Suppressor macrophage treated with lipopolysaccharide for 4 hours (primary cell): ENCODE measurements at regions not wholly inside any gene's neighbourhood (a gene's known extent, or its start where the extent isn't known, plus 50 kb on each side); places are given as distances from the start of the nearest gene placed in this dataset.
"Not testable (repeated sequence)": the region's sequence is repeated elsewhere in the genome, so short reads cannot be mapped to it uniquely, and the experiment has no call there.

Source experiments
- DNase-seq: peaks from one replicate; pipeline ENCODE4 v3.0.0-alpha.2; 2020

DNA sequence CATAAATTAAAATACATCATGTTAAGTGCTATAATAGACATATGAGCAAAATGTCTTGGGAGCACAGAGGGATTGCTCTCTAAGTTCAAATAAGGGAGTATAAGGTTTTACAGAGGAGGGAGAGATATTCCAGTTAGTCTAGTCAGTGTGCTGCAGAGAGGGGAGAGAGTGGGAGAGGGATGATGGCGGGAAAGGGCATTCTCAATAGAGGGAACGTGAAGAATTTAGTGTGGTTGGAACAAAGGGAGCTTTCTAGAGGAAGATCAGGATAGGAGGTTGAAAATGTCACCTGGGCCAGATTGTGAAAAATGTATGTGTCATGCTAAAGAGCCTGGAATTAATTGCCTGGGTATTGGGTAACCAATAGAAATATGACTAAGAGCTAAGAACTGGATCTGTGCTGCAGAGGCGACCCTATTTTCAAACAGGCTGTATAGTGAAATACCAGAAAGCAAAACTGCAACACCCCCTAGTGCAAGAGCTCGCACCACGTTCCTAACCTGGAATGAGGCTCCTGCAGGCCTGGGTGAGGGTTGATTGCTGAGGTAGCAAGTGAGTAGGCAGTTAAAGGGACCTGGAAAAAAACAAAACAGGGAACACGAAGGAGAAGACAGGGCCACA lies 791.8 kb upstream of the C9orf72 start:
- no peak for DNase-seq

DNA sequence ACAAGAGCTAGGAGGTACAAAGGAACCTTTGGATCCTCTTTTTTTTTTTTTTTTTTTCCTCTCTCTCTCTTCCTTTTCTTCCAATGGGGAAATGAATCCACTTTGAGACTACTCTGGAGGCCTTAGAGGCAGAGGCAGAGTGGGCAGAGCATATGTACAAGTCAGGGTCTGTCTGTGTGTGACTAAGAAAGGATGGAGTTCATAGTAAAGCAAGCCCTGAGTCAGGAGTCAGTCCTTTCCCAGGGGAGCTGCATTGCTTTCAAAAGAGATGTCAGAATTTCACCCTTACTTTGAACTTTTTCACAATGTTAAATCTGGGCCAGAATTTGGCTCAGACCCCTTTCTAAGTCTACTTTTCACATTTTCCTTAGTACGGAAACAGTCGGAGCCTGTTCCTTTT lies 792.4 kb upstream of the C9orf72 start:
- DNase-seq = no peak

DNA sequence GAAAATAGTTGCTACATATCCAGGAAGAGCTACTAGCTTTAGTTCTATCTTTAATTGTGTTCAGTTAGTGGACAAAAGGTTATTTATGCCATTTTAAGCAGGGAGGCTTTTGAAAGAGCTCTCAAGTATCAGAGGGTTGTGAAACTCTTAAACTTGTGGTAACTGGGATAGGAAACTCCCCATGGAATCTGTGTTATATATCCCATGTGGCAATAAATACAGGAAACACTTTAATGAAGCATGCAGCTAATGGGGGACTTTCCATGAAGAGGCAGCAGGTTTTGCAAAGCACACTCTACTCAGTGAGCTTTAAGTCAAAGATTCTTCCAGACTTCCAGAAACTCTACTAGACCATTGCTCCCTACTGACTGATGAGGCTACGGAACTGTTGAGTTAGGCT lies 805.0 kb upstream of the C9orf72 start:
- DNase-seq = no peak

DNA sequence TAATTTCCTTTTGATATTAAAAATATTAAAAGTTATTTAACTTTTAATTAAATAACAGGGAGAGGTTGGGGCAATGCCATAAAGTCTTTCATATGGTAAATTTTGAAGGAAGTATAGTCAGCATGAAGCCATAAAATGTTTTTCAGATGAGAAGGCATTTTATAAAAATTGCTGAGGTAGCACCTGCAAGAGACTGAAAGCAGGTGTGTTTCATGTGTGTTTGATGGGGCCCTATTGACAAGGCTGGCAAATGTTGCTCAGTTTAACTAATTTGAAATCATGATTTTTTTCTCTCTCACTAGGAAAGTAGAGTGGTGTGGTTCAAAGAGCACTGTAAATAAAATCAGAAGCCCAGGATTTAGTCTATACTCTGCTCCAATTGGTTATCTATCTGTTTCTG lies 805.8 kb upstream of the C9orf72 start:
- DNase-seq = no peak

DNA sequence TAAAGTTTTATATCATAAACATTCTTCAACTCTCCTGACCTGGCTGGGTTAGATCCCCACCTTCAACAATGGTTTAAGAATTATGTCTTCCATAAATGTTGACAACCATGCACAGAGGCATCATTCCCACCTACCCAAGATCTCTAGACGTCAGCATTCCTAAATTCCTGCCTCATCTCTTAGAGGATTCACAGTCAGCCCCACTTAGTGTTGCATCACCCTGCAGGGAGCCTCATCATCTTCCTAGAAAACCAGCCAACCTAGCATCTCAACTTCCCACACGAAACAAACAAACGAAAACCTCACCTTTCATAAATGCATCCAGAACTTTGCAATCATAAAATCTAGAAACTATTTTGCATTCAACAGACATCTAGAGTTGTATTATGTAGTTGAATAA lies 816.1 kb upstream of the C9orf72 start:
- DNase-seq = no peak

DNA sequence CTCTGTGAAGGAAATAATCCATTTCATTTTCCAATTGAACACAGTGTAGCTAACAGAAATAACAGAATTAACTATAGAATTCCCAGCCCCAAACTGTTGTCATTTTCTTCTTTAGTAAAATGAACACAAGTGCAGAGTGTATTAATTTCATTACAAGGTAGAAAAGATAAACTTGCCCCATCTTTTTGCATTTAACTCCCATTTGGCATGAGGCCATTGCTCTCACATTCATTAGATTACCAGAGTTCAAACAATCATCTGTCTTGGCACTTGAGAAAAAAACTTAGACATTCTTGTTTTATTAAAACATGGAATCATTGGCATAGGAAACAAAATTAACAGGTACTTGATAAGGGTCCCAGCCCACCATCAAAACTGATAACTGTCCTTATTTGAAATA lies 821.5 kb upstream of the C9orf72 start:
- no peak for DNase-seq

DNA sequence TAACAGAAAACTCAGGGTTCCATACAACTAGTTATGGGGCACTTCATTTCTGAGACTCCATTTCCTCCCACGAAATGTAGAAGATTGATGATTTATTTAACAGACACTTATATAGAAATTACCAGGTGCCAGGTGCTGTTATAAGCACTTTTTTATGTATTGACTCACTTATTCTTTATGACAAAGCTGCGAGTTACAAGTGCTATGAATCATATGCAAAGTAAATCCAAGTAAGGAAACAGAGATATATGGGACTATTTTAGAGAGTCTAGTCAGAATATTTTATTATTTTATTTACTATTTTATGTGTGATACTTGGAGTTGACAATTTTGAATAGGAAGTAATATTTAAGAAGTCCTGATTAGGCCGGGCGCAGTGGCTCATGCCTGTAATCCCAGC lies 822.8 kb upstream of the C9orf72 start:
- DNase-seq = no peak

DNA sequence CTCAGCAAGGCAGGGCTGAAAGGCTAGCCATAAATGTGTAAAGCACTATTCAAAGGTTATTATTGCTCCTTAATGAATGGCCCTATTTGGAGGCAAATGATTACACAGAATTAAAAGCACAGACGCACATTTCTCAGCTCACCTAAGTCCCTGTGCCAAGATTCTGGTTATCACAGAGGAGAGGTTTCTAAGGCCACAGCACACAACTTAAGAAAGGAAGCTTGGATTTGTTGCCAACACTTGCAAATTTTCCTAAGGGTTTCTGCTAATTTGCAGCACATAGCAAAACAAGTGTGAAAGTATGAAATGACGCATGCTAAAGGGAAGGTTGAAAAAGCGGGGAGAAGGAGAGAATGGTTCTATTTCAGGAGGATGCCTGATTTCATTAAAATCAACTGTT lies 834.1 kb upstream of the C9orf72 start:
- DNase-seq = no peak

DNA sequence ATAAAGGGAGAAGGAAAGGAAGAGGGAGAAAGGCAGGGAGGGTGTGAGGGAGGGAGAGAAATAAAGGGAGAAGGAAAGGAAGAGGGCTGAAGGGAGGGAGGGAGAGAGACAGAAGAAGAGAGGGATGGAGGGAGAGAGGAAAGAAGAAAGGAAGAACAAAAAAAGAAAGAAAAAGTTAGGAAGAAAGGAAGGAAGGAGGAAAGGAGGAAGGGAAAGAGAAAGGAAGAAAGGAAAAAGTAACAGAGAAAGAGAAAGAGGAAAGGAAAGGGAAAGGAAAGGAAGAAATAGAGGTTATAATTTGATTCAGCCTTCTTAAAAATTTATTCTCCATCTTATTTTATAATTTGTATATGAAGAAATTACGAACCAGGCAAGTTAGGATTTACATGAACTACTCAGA lies 836.6 kb upstream of the C9orf72 start:
- no peak for DNase-seq

DNA sequence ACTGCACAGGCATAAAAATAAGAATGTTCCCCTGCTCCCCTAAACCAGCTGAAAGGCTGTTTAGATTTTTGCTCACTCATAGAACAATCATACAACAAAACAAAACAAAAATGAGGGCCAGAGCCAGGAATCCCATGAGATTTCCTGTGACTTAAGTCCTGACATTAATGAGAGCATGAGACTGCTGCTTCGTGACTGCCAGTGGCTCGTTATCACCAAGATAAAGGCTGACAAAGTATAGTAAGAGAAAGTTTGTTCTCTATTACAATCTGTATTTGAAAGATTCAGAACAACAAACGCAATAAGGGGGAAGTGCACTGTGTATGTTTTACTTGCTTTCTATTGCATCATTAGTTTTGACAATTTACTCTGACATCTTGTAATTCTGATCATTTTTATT lies 837.1 kb upstream of the C9orf72 start:
- DNase-seq = no peak

DNA sequence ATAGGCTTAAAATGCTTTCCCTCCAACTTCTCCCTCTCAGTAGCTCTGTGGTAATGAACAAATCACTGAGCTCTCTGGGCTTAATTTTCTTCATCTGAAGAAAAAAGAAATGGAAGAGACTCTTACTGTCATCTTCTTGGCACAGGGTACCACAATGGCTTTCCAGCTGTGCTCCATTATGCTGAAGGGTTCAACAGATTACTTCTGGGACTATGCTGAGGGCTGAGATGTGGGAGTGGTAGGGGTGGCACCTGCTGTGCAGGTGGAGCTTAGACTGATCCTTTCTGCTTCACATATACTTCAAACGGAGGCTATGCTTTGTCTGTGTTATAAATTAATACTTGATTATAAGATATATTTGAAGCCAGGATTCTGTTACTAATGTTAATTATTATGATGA lies 840.2 kb upstream of the C9orf72 start:
- no peak for DNase-seq

DNA sequence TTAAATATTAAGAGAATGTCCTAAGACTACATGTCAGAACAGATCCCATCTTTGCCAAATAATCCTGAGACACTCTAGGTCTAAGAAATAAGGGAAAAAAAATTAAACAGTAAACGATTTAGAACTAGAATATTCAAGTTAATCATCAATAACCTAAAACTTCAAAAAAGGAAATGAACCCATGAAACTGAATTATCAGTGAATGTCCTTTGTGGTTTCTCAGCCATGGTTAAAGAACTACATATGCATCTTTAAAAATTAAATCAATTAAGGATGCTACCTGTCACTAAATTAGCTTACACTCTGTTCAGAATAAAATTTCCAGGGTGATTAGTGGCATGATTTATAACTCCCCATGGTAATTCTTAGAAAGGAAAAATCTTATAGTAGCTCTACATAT lies 850.0 kb upstream of the C9orf72 start:
- DNase-seq = no peak

DNA sequence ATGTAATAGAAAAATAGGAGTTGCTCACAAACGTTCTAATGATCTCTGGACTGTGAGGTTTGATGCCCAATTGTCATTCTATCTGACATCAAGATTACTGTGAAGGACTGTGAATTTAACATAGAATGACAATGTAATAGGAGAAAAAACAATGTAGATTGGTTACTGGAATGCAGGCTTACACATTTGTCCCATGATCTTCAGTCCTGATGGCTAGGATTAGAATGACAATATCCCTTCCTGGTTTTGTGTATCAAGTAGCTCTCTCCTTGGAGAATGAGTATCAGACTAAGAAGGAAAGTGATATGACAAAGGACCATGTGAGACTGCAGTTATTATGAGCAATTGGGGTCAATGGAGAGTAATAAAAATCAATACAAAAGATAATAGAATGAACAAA lies 862.2 kb upstream of the C9orf72 start:
- DNase-seq = no peak

DNA sequence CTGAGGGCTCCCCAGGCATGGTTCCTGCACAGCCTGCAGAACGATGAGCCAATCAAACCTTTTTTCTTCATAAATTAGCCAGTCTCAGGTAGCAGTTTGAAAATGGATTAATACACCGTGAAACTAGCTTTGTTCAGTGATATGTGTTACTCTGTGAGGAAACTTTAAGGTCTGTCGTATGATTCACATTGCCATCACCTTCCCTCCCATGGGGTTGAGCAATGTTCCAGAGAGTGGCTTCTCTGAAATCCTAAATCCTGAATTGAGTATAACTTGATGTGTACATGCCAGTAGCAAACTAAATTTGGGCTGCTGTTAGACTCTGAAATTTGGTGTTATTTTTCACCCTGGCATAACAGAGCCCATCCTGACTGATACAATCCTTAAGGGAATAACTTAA lies 866.4 kb upstream of the C9orf72 start:
- no peak for DNase-seq

DNA sequence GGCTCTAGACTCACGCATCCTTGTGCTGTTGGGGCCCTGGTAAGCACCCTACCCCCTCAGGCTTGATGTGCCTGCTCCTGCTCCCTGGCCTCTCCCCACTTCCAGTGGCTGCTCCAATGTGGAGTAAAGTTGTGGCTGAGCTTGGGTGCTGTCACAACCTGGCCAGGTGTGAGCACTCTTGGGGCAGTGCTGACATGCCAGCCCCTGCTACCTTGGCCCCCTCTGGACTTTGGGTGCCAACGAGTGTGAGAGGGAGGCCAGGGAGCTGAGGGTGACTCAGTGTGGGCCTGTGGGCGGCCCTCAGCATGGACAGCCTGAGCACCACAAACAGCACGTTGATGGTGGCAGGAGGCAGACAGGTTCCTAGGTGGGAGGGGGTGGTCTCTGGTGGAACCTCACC lies 870.2 kb upstream of the C9orf72 start:
- no peak for DNase-seq

DNA sequence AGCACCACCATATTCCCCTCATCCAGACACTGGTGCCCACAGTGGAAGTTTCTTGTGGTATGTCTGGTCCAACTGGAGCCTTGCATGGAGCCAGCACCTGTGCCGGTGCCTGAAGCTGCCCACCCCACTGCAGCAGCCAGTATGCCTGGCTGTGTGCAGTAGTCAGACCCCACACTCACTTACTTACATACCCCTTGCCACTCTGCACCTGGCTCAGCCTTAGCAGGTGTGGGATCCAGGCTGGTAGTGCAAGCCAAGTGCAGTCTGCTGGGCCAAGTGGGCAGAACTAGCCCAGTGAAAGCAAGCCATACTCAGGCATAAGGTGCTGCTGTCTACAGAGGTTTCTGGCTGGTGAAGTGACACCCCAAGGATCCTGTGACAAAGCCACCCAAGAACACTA lies 871.4 kb upstream of the C9orf72 start:
- no peak for DNase-seq

DNA sequence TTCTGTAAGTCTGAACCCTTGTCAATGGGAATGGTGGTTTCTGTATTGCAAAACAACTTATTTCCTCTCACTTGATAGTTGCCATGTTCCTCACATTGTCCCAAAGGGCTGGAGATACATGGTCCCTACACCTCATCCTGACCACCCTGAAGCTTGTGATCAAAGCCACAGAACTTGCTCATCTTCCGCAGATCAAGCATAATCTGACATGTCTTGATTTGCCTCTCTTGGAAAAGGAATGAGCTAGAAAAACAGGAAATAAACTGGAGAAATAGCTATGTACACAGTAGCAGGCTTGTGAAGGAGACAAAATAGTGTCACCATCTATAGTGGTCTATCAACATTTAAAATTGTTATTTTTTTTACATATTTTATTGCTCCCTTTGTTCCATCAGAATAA lies 871.9 kb upstream of the C9orf72 start:
- DNase-seq = no peak

DNA sequence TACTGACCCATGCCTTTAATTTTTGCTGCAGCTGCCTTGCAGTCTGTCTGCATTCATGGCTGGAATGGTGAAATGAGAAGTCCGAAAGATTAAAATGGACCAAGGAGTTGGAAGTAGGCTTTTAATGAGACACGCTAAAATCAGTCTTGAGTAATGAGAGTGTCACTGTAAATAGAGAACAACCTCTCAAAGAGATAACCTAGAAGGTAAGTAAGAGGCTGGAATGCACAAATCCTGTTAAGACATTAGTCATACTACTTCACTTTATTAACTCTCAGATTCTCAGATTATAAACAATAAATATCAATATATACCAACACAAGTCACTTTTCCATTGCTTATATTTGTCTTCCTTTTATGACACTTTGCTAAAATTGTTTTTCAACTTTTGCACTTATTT lies 880.6 kb upstream of the C9orf72 start:
- DNase-seq = no peak

DNA sequence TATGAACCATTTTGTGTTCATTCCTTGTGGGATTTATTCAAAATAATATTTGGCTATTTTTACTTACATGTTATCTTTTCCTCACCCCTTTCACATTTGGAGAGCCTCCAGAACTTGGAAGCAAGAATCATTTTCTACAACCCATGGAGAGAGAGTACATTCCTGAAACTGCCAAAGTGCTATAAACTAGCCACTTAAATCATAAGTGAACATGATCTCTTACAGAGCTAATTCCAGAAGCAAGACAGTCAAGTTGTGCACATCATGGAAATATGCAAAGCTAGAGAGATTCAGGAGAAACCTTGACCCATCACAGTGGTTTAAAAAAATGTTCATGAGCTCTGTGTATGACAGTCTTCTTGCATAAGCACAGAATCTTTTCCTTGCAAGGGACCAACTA lies 883.6 kb upstream of the C9orf72 start:
- no peak for DNase-seq

DNA sequence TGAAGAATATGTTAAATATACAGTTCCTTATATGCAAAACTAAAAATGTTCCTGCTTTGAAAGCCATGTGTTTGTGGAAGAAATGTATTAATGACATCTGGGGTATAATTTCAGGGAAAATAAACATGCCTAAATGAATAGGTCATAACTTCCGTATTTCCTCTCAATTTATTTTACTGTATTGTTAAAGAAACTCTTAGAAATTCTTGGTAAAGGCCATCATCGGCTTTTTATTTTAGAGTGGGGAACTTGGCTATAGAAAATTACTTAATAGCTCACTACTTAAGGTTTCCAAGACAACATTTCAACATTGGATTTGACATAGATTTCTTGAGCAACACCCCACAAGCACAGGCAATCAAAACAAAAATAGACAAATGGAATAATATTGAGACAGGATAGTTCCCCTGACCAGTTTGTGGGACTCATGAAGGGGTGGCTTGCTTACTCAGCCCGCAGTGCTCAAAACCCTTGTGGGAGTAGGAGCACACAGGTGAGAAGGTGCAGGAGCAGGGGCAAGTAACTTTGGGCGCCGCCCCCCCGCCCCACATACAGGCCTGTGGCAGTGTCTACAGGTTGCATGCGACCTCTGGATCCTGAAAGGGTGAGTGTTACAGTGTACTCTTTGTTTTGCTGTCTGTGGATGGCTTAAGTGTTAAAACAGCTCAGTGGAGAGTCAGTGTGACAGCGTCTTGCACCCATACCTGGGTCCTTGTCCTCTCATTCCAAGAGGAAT lies 891.4 kb upstream of the C9orf72 start:
- no peak for DNase-seq

DNA sequence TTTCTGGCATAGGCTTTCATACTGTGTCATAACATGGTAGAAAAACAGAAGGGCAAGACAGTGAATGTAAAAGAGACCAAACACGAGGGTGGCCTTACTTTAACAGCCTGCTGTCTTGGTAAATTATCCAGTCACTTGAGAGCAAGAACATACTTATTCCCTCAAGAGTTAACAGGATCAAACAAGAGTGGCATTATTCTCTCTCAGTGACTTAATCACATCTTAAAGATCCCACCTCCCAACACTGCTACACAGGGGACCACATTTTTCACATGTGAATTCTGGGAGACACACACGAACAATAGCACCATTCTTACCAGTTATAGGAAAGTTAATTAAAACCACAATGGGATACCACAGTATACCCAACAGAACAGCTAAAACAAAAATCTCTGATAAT lies 898.0 kb upstream of the C9orf72 start:
- DNase-seq = no peak

DNA sequence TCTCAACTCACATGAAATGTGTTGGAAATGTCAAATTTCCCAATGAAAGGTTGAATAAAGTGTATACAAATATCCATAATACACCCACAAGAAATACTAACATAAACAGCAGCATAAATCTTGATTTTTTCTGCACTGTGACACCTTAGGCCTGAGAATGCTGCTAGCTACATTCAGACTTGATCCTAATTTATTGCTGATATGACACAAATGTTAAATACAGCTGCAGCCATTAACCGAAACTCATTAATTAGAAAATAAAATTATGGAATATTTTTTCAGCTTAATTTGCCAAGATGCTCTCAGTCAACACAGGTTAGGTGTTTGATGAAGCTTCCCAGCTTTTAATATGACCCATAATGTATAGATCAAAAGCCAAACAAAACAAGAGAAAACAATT lies 914.3 kb upstream of the C9orf72 start:
- no peak for DNase-seq

DNA sequence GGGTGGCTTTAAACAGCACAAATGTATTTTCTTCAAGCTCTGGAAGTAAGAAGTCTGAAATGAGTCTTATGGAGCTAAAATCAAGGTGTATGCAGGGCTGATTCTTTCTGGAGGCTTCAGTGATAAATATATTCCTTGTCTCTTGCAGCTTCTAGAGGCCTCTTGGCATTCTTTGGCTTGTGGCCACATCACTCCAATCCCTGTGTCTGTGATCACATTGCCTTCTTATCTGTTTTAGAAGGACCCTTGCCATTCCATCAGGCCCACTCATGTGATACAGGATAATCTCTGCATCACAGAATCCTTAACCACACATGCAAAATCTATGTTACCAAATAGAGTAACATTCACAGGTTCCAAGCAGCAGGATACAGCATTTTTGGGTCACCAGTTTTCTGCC lies 917.8 kb upstream of the C9orf72 start:
- no peak for DNase-seq

DNA sequence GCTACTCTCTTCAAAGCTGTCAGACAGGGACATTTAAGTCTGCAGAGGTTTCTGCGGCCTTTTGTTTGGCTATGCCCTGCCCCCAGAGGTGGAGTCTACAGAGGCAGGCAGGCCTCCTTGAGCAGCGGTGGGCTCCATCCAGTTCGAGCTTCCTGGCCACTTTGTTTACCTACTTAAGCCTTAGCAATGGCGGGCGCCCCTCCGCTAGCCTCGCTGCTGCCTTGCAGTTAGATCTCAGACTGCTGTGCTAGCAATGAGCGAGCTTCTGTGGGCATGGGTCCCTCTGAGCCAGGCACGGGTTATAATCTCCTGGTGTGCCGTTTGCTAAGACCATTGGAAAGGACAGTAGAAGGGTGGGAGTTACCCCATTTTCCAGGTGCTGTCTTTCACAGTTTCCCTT lies 924.9 kb upstream of the C9orf72 start:
- not testable (repeated sequence) for DNase-seq

DNA sequence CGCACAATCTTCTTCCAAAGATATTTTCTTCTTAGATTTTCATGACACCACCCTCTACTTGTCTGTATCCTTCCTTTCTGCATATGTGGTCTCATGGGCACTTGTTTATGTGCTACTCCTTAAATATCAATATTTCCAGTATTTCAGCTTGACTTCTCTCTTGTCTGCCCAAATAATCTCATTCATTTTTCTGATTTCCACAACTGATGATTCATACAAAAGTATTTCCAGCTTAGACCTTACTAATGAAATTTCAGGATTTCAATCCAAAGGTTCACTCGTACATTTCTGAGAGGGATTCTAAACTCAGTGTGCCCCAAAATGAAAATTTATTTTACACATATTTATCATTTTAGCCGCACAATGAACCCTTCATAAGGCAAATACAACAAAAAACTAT lies 928.9 kb upstream of the C9orf72 start:
- no peak for DNase-seq
